ENCODE measurements at regions not wholly inside any gene's neighbourhood (a gene's known extent, or its start where the extent isn't known, plus 50 kb on each side); places are given as distances from the start of the nearest gene placed in this dataset.
A peak's percentile ranks its signal among the peaks of the same experiment; 100 is the strongest.

DNA sequence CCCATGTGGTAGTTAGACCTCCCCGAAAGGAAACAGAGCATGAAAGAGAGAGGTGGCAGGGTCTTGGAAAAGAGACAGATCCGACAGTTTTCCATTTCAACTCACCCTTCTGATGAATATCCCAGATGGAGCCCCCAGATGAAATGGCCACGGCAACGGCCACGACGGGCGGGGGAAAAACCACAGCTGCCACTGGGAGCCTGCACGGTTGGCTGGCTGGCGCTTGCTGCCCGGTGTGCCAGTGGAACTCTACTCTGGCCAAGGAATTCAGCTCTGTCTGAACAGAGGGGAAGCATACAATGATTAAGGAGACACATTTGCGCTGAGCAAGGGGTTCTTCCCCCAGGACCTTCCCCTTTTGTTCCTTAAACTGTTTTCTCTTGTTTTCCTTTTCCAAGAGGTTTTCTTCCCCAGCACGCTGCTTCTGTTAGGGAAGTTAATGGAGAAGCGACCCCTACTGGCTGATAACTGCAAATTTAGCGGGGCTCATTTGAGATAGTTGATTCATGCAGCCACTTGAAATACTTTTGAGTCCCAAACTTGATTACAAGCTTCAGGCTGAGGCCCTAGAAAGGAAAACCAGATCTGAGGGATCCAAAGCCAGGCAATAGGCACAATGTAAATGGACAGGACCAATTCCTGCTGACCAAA lies 1122.5 kb downstream of the NCAM2 start:
- no peak overlapping the region for H3K9ac ChIP-seq (ENCODE audit: insufficient read length, low read depth)
- peaks cover 6% of the 10 kb centered on the region for H3K36me3 ChIP-seq (ENCODE audit: insufficient read depth, insufficient read length, low read length)
- no peaks in the 10 kb centered on the region for H3K27me3 ChIP-seq (ENCODE audit: insufficient read depth, insufficient read length)
- no peak overlapping the region for H3K4me3 ChIP-seq (ENCODE audit: insufficient read length, low read depth)
- TF ChIP-seq YY1 (IDR thresholded peaks at IDR 0.05; ENCODE audit: insufficient read depth, insufficient read length), result no peak
- TF ChIP-seq ZNF274 (IDR thresholded peaks at IDR 0.05; ENCODE audit: low read depth, low read length), result no peak
- no peak for TF ChIP-seq SUZ12 (IDR thresholded peaks at IDR 0.05; ENCODE audit: extremely low read depth, insufficient read depth, insufficient read length)
- H3K9me3 ChIP-seq (ENCODE audit: insufficient read depth, low read length), result peaks cover 15% of the 10 kb centered on the region; the same call in 1 of the 2 replicates
- peak; percentile 35 for DNase-seq (ENCODE audit: low read depth, low spot score)
- no peaks in the 10 kb centered on the region for H3K4me1 ChIP-seq (ENCODE audit: insufficient read depth, insufficient read length)

GRCh38 chr21:22125581-22125980 lies 1127.4 kb downstream of the NCAM2 start:
- no peak for DNase-seq (ENCODE audit: low read depth, low spot score)
- no peaks in the 10 kb centered on the region for H3K4me1 ChIP-seq (ENCODE audit: insufficient read depth, insufficient read length)
- H3K36me3 ChIP-seq (ENCODE audit: insufficient read depth, insufficient read length, low read length), result peaks cover 3% of the 10 kb centered on the region
- no peak for TF ChIP-seq YY1 (IDR thresholded peaks at IDR 0.05; ENCODE audit: insufficient read depth, insufficient read length)
- TF ChIP-seq ZNF274 (IDR thresholded peaks at IDR 0.05; ENCODE audit: low read depth, low read length), result no peak
- no peak for TF ChIP-seq SUZ12 (IDR thresholded peaks at IDR 0.05; ENCODE audit: extremely low read depth, insufficient read depth, insufficient read length)
- no peaks in the 10 kb centered on the region for H3K27me3 ChIP-seq (ENCODE audit: insufficient read depth, insufficient read length)
- H3K9me3 ChIP-seq (ENCODE audit: insufficient read depth, low read length), result peaks cover 14% of the 10 kb centered on the region; the same call in 1 of the 2 replicates
- no peak overlapping the region for H3K9ac ChIP-seq (ENCODE audit: insufficient read length, low read depth)
- H3K4me3 ChIP-seq (ENCODE audit: insufficient read length, low read depth), result no peak overlapping the region

- peaks cover under 1% of the 10 kb centered on the region for H3K36me3 ChIP-seq (ENCODE audit: insufficient read depth, insufficient read length, low read length)
- no peak for DNase-seq (ENCODE audit: low read depth, low spot score)
- no peaks in the 10 kb centered on the region for H3K4me1 ChIP-seq (ENCODE audit: insufficient read depth, insufficient read length)
- no peak for TF ChIP-seq SUZ12 (IDR thresholded peaks at IDR 0.05; ENCODE audit: extremely low read depth, insufficient read depth, insufficient read length)
- TF ChIP-seq ZNF274 (IDR thresholded peaks at IDR 0.05; ENCODE audit: low read depth, low read length), result no peak
- no peak for TF ChIP-seq YY1 (IDR thresholded peaks at IDR 0.05; ENCODE audit: insufficient read depth, insufficient read length)
- no peaks in the 10 kb centered on the region for H3K27me3 ChIP-seq (ENCODE audit: insufficient read depth, insufficient read length)
- no peak overlapping the region for H3K4me3 ChIP-seq (ENCODE audit: insufficient read length, low read depth)
- no peaks in the 10 kb centered on the region for H3K9me3 ChIP-seq (ENCODE audit: insufficient read depth, low read length)
- no peak overlapping the region for H3K9ac ChIP-seq (ENCODE audit: insufficient read length, low read depth)
Measured at GRCh38 chr21:22128671-22129070, 1130.5 kb downstream of the NCAM2 start.

DNA sequence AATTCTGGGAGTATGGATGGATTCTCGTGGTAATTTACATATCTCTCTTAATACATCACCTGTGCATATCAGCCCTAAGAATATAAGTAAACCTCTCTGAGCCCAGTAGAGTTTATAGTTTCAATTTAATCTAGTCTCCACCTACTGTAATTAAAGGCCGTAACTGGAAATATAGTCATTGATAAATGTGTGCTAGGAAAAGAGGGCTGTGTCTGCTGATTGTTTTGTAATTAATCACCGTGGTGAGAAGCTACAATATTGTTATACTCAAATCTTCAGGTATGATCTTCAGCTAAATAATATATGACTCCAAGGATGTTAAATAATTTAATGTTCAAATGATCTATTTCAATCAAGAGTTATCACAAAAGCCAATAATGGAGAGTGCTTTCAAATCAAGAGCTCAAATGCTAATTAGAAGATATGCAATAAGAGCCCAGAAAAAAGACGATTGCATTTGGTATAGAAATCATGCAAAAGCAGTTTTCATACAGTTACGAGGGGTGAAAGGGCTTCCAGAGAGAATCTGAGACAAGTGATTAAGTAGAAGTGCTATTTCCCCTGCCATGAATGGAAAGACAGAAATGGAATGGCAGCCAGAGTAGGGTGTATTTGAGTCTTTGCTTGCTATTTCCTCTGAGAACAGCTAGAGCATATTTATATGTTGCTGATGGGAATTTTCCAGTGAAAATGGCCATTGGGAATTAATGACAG lies 1134.3 kb downstream of the NCAM2 start:
- no peak overlapping the region for H3K9ac ChIP-seq (ENCODE audit: insufficient read length, low read depth)
- DNase-seq (ENCODE audit: low read depth, low spot score), result no peak
- H3K27me3 ChIP-seq (ENCODE audit: insufficient read depth, insufficient read length), result no peaks in the 10 kb centered on the region
- H3K36me3 ChIP-seq (ENCODE audit: insufficient read depth, insufficient read length, low read length), result no peaks in the 10 kb centered on the region
- H3K4me1 ChIP-seq (ENCODE audit: insufficient read depth, insufficient read length), result no peaks in the 10 kb centered on the region
- H3K9me3 ChIP-seq (ENCODE audit: insufficient read depth, low read length), result 0 out of 2 replicates have a peak, but pooled peaks cover 7% of the 10 kb centered on the region
- TF ChIP-seq SUZ12 (IDR thresholded peaks at IDR 0.05; ENCODE audit: extremely low read depth, insufficient read depth, insufficient read length), result no peak
- TF ChIP-seq ZNF274 (IDR thresholded peaks at IDR 0.05; ENCODE audit: low read depth, low read length), result no peak
- TF ChIP-seq YY1 (IDR thresholded peaks at IDR 0.05; ENCODE audit: insufficient read depth, insufficient read length), result no peak
- H3K4me3 ChIP-seq (ENCODE audit: insufficient read length, low read depth), result no peak overlapping the region

DNA sequence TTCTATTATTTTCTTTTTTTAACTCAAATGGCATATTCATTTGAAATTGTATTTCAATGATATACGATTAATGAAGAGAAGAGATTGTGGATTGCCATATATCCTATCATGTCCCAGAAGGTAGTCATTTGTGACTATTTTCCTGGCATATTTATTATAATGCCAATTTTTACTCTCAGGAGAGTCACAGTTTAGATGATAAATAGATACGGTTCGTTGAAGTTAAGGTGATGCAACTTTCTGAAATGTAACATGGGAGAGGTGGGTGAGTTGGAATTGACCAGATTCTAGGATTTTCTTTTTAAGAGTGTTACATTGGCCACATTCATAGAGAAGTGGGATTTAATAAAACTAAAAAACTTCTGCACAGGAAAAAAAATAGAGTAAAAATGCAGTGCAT lies 1138.5 kb downstream of the NCAM2 start:
- TF ChIP-seq YY1 (IDR thresholded peaks at IDR 0.05; ENCODE audit: insufficient read depth, insufficient read length), result no peak
- no peak for TF ChIP-seq ZNF274 (IDR thresholded peaks at IDR 0.05; ENCODE audit: low read depth, low read length)
- no peak for TF ChIP-seq SUZ12 (IDR thresholded peaks at IDR 0.05; ENCODE audit: extremely low read depth, insufficient read depth, insufficient read length)
- Histone ChIP-seq H3K36me3 (ENCODE audit: insufficient read depth, insufficient read length, low read length) (no peaks in the 10 kb centered on the region), H3K9me3 (ENCODE audit: insufficient read depth, low read length) (0 out of 2 replicates have a peak, but pooled peaks cover 7% of the 10 kb centered on the region), H3K9ac (ENCODE audit: insufficient read length, low read depth) (no peak overlapping the region), H3K4me1 (ENCODE audit: insufficient read depth, insufficient read length) (no peaks in the 10 kb centered on the region), H3K4me3 (ENCODE audit: insufficient read length, low read depth) (no peak overlapping the region), H3K27me3 (ENCODE audit: insufficient read depth, insufficient read length) (no peaks in the 10 kb centered on the region)
- DNase-seq (ENCODE audit: low read depth, low spot score), result no peak

DNA sequence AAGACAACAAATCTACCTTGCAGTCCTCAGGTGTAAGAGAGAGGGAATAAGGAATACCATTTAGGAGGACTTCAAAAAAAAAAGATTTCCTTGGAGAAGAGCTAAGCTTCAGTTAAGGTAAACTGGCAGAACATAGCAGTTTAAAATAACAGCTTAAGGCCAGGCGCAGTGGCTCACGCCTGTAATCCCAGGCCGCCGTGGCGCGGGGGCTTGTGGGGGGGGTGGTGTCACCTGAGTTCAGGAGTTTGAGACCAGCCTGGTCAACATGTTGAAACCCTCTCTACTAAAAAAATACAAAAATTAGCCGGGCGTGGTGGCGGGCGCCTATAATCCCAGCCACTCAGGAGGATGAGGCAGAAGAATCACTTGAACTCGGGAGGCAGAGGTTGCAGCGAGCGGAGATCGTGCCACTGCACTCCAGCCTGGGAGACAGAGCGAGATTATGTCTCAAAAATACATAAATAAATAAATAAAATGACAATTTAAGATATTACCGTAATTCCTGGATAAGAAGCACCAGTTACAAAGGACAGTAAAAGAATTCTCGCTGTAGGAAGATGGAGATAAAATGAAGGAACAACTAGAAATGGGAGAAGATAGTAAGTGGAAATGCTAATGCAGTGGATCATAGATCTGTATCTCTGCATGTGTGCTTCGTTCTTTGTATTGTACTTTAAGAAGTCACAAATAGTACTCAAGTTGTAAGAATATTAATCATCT lies 1140.2 kb downstream of the NCAM2 start:
- Histone ChIP-seq H3K4me3 (ENCODE audit: insufficient read length, low read depth) (no peak overlapping the region), H3K9ac (ENCODE audit: insufficient read length, low read depth) (no peak overlapping the region), H3K36me3 (ENCODE audit: insufficient read depth, insufficient read length, low read length) (no peaks in the 10 kb centered on the region), H3K9me3 (ENCODE audit: insufficient read depth, low read length) (0 out of 2 replicates have a peak, but pooled peaks cover 7% of the 10 kb centered on the region), H3K27me3 (ENCODE audit: insufficient read depth, insufficient read length) (no peaks in the 10 kb centered on the region), H3K4me1 (ENCODE audit: insufficient read depth, insufficient read length) (no peaks in the 10 kb centered on the region)
- TF ChIP-seq SUZ12 (IDR thresholded peaks at IDR 0.05; ENCODE audit: extremely low read depth, insufficient read depth, insufficient read length) (no peak), ZNF274 (IDR thresholded peaks at IDR 0.05; ENCODE audit: low read depth, low read length) (no peak)
- DNase-seq (ENCODE audit: low read depth, low spot score), result no peak

- TF ChIP-seq ZNF274 (IDR thresholded peaks at IDR 0.05; ENCODE audit: low read depth, low read length) (no peak), SUZ12 (IDR thresholded peaks at IDR 0.05; ENCODE audit: extremely low read depth, insufficient read depth, insufficient read length) (no peak), YY1 (IDR thresholded peaks at IDR 0.05; ENCODE audit: insufficient read depth, insufficient read length) (no peak)
- no peak overlapping the region for H3K9ac ChIP-seq (ENCODE audit: insufficient read length, low read depth)
- H3K36me3 ChIP-seq (ENCODE audit: insufficient read depth, insufficient read length, low read length), result no peaks in the 10 kb centered on the region
- no peak for DNase-seq (ENCODE audit: low read depth, low spot score)
- H3K4me3 ChIP-seq (ENCODE audit: insufficient read length, low read depth), result no peak overlapping the region
- no peaks in the 10 kb centered on the region for H3K4me1 ChIP-seq (ENCODE audit: insufficient read depth, insufficient read length)
- no peaks in the 10 kb centered on the region for H3K27me3 ChIP-seq (ENCODE audit: insufficient read depth, insufficient read length)
- peaks cover 32% of the 10 kb centered on the region for H3K9me3 ChIP-seq (ENCODE audit: insufficient read depth, low read length)
Measured at GRCh38 chr21:22145545-22145944, 1147.3 kb downstream of the NCAM2 start.

Measured in NT2/D1 (cell line).